HEK293 (cell line): ENCODE measurements at regions not wholly inside any gene's neighbourhood (a gene's known extent, or its start where the extent isn't known, plus 50 kb on each side); places are given as distances from the start of the nearest gene placed in this dataset.

Experiments
- CTCF ChIA-PET: fragments of 350-600 bp; formaldehyde crosslinking; extraction: SDS; loops from one replicate; lab custom pipeline; 2021; ENCODE audit warnings: antibody characterized with exemption; lab: Yijun Ruan, JAX
- POLR2A ChIA-PET: fragments of 300-600 bp; formaldehyde crosslinking; extraction: SDS; loops from one replicate; lab custom pipeline; 2020; ENCODE audit warnings: antibody characterized with exemption, inconsistent platforms; lab: Yijun Ruan, JAX
- H3K27ac ChIP-seq: fragments of 200-500 bp; sonication (Bioruptor generic); 2 replicates; pipeline ENCODE4 v1.5.1; 2014; ENCODE audit warnings: low read depth, low read length, control low read depth, inconsistent platforms; ENCODE audit errors: extremely low read depth
- H3K36me3 ChIP-seq, 2 experiments: fragments of 200-500 bp in 1 of 2; sonication (Bioruptor generic) in 1 of 2; 1 replicate in 1 of 2; 2 replicates in 1 of 2; pipeline ENCODE4 v1.5.1; 2014 to 2017; ENCODE audit warnings: inconsistent platforms in 2 of 2, low read length in 2 of 2; ENCODE audit not compliant: control insufficient read depth in 2 of 2, insufficient read depth in 1 of 2
- H3K4me1 ChIP-seq: fragments of 200-500 bp; sonication (Bioruptor generic); 2 replicates; pipeline ENCODE4 v1.5.1; 2014; ENCODE audit warnings: mild to moderate bottlenecking, low read length, inconsistent platforms; ENCODE audit not compliant: control insufficient read depth, insufficient read depth
- H3K4me3 ChIP-seq: 2 replicates; pipeline ENCODE4 v1.5.1; 2011; ENCODE audit warnings: low read depth, mild to moderate bottlenecking, control low read depth, low read length, moderate library complexity
- H3K9me3 ChIP-seq: fragments of 200-500 bp; sonication (Bioruptor generic); 2 replicates; pipeline ENCODE4 v1.5.1; 2014; ENCODE audit warnings: low read depth, low read length, inconsistent platforms; ENCODE audit not compliant: control insufficient read depth, insufficient read depth
- GLIS1 ChIP-seq: fragments of 450-650 bp; formaldehyde crosslinking; IDR thresholded peaks from 2 replicates; pipeline ENCODE4 v1.5.1; 2016; ENCODE audit warnings: missing biosample characterization, missing genetic modification characterization
- KLF10 ChIP-seq: fragments of 450-650 bp; IDR thresholded peaks from 2 replicates; pipeline ENCODE4 v1.5.1; 2018; ENCODE audit warnings: missing biosample characterization, mild to moderate bottlenecking, missing genetic modification characterization
- MZF1 ChIP-seq: fragments of 450-650 bp; formaldehyde crosslinking; IDR thresholded peaks from 2 replicates; pipeline ENCODE4 v1.5.1; 2017; ENCODE audit warnings: missing biosample characterization, missing genetic modification characterization, borderline replicate concordance
- OVOL3 ChIP-seq: fragments of 450-650 bp; formaldehyde crosslinking; IDR thresholded peaks from 2 replicates; pipeline ENCODE4 v1.5.1; 2016; ENCODE audit warnings: missing biosample characterization, missing genetic modification characterization
- RBAK ChIP-seq: fragments of 450-650 bp; formaldehyde crosslinking; IDR thresholded peaks from 2 replicates; pipeline ENCODE4 v1.5.1; 2016; ENCODE audit warnings: missing biosample characterization, missing genetic modification characterization
- REPIN1 ChIP-seq: fragments of 450-650 bp; formaldehyde crosslinking; IDR thresholded peaks from 2 replicates; pipeline ENCODE4 v1.5.1; 2017; ENCODE audit warnings: missing biosample characterization, missing genetic modification characterization, low read depth
- ZFP3 ChIP-seq: fragments of 450-650 bp; formaldehyde crosslinking; IDR thresholded peaks from 2 replicates; pipeline ENCODE4 v1.5.1; 2016; ENCODE audit warnings: low read depth, missing biosample characterization, missing genetic modification characterization
- ZNF112 ChIP-seq: fragments of 450-650 bp; formaldehyde crosslinking; IDR thresholded peaks from 2 replicates; pipeline ENCODE4 v1.5.0; 2017; ENCODE audit warnings: missing biosample characterization, missing genetic modification characterization
- ZNF114 ChIP-seq: fragments of 450-650 bp; formaldehyde crosslinking; IDR thresholded peaks from 2 replicates; pipeline ENCODE4 v1.5.0; 2017; ENCODE audit warnings: missing biosample characterization, missing genetic modification characterization
- ZNF138 ChIP-seq: fragments of 450-650 bp; formaldehyde crosslinking; IDR thresholded peaks from 2 replicates; pipeline ENCODE4 v1.5.1; 2016; ENCODE audit warnings: missing biosample characterization, missing genetic modification characterization, borderline replicate concordance
- ZNF175 ChIP-seq: fragments of 450-650 bp; formaldehyde crosslinking; IDR thresholded peaks from 2 replicates; pipeline ENCODE4 v1.5.1; 2016; ENCODE audit warnings: missing biosample characterization, missing genetic modification characterization
- ZNF184 ChIP-seq: fragments of 450-650 bp; IDR thresholded peaks from 2 replicates; pipeline ENCODE4 v1.5.1; 2018; ENCODE audit warnings: missing biosample characterization, mild to moderate bottlenecking, missing genetic modification characterization
- ZNF248 ChIP-seq: fragments of 450-650 bp; formaldehyde crosslinking; IDR thresholded peaks from 2 replicates; pipeline ENCODE4 v1.5.1; 2017; ENCODE audit warnings: missing biosample characterization, missing genetic modification characterization
- ZNF366 ChIP-seq: fragments of 450-650 bp; formaldehyde crosslinking; conservative IDR thresholded peaks from 2 replicates; pipeline ENCODE4 v1.5.1; 2016; ENCODE audit warnings: missing biosample characterization, missing genetic modification characterization
- ZNF391 ChIP-seq: fragments of 450-650 bp; formaldehyde crosslinking; IDR thresholded peaks from 2 replicates; pipeline ENCODE4 v1.5.1; 2016; ENCODE audit warnings: low read depth, missing biosample characterization, missing genetic modification characterization, borderline replicate concordance
- ZNF514 ChIP-seq: fragments of 450-650 bp; formaldehyde crosslinking; IDR thresholded peaks from 2 replicates; pipeline ENCODE4 v1.5.1; 2016; ENCODE audit warnings: missing biosample characterization, missing genetic modification characterization
- ZNF521 ChIP-seq: fragments of 450-650 bp; formaldehyde crosslinking; IDR thresholded peaks from 2 replicates; pipeline ENCODE4 v1.5.1; 2017; ENCODE audit warnings: missing biosample characterization, mild to moderate bottlenecking, missing genetic modification characterization
- ZSCAN23 ChIP-seq: fragments of 450-650 bp; formaldehyde crosslinking; IDR thresholded peaks from 2 replicates; pipeline ENCODE4 v1.5.1; 2016; ENCODE audit warnings: missing biosample characterization, missing genetic modification characterization
- TF ChIP-seq, protein P1 (sequence below): fragments of 450-650 bp; formaldehyde crosslinking; IDR thresholded peaks from 2 replicates; pipeline ENCODE4 v1.5.1; 2016; ENCODE audit warnings: missing biosample characterization, missing genetic modification characterization
- TF ChIP-seq, protein P2 (sequence below): fragments of 450-650 bp; formaldehyde crosslinking; IDR thresholded peaks from 2 replicates; pipeline ENCODE4 v1.5.1; 2017; ENCODE audit warnings: missing biosample characterization, missing genetic modification characterization
- TF ChIP-seq, protein P3 (sequence below): fragments of 450-650 bp; formaldehyde crosslinking; IDR thresholded peaks from 2 replicates; pipeline ENCODE4 v1.5.1; 2016; ENCODE audit warnings: missing biosample characterization, missing genetic modification characterization
- TF ChIP-seq, protein P4 (sequence below): fragments of 450-650 bp; formaldehyde crosslinking; IDR thresholded peaks from 2 replicates; pipeline ENCODE4 v1.5.1; 2016; ENCODE audit warnings: missing biosample characterization, missing genetic modification characterization
- TF ChIP-seq, protein P5 (sequence below): fragments of 450-650 bp; formaldehyde crosslinking; IDR thresholded peaks from 2 replicates; pipeline ENCODE4 v1.5.1; 2016; ENCODE audit warnings: missing biosample characterization, missing genetic modification characterization, low read depth

DNA sequence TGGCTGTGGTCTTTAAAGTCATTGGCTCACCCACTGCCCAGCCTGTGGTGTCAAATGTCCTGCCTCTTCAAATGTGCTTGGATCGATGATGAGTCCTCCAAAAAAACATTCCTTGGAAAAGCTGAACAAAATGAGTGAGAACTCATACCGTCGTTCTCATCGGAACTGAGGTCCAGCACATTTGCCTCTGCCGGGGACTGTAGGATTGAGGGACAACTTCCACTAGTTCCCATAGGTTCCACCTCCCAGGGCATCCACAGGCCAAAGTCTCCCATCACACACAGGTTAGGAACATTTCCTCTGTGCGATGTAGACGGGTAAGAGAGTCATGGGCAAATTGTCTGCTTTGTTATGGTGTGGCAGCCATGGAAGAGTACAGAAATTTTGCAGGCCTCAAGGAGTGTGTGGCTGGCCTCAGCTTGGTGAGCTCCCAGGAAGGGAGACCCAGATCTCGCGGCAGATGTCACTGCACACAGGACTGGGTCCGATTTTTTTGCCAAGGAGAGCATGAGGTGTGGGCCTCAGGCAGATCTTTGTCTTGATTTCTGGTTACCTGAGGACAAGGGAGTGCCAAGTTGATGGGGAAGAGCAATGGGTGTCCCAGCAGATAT lies 115.7 kb downstream of the SNRPN start:
- Histone ChIP-seq H3K9me3 (no peaks in the 10 kb centered on the region; the same call in 1 of the 2 replicates), H3K4me3 (no peak overlapping the region), H3K27ac (no peak overlapping the region), H3K36me3 (no peaks in the 10 kb centered on the region), H3K4me1 (no peaks in the 10 kb centered on the region)
- TF ChIP-seq ZNF114 (no peak), ZNF248 (tag by site-specific recombination) (no peak), ZNF391 (tag by site-specific recombination) (no peak), REPIN1 (no peak), RBAK (tag by site-specific recombination) (no peak), ZSCAN23 (tag by site-specific recombination) (no peak), ZNF521 (tag by site-specific recombination) (no peak), ZNF138 (tag by site-specific recombination) (no peak)
- TF ChIP-seq, protein P1, sequence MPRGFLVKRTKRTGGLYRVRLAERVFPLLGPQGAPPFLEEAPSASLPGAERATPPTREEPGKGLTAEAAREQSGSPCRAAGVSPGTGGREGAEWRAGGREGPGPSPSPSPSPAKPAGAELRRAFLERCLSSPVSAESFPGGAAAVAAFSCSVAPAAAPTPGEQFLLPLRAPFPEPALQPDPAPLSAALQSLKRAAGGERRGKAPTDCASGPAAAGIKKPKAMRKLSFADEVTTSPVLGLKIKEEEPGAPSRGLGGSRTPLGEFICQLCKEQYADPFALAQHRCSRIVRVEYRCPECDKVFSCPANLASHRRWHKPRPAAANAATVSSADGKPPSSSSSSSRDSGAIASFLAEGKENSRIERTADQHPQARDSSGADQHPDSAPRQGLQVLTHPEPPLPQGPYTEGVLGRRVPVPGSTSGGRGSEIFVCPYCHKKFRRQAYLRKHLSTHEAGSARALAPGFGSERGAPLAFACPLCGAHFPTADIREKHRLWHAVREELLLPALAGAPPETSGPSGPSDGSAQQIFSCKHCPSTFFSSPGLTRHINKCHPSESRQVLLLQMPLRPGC (tag by site-specific recombination) = no peak
- ChIA-PET CTCF (no interaction called here), POLR2A (no interaction called here)

DNA sequence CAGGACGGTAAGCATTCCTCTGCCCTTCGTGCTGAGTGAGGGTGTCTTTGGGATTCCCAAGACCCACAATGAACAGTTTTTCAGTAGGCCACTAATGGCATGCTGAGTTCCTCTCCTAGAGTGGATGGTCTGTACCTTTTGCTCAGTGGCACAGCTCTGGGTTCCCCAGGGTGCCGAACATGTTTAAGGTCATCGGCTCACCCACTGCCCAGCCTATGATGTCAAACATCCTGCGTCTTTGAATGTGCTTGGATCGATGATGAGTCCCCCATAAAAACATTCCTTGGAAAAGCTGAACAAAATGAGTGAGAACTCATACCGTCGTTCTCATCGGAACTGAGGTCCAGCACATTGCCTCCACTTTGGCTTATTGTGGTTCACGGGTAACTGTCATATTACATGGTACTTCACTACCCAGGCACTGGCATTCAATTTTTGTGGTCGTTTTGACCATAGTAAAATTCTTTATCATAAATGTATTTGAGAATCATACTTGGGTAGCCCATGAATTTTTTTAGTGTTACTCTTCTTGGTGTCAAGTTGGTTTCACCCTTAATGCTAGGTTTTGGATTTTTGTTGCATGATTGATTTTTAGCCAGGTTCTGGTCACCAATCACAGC lies 118.2 kb downstream of the SNRPN start:
- CTCF ChIA-PET = no interaction called here
- Histone ChIP-seq H3K36me3 (no peaks in the 10 kb centered on the region), H3K9me3 (no peaks in the 10 kb centered on the region; the same call in 1 of the 2 replicates)
- TF ChIP-seq, protein P2, sequence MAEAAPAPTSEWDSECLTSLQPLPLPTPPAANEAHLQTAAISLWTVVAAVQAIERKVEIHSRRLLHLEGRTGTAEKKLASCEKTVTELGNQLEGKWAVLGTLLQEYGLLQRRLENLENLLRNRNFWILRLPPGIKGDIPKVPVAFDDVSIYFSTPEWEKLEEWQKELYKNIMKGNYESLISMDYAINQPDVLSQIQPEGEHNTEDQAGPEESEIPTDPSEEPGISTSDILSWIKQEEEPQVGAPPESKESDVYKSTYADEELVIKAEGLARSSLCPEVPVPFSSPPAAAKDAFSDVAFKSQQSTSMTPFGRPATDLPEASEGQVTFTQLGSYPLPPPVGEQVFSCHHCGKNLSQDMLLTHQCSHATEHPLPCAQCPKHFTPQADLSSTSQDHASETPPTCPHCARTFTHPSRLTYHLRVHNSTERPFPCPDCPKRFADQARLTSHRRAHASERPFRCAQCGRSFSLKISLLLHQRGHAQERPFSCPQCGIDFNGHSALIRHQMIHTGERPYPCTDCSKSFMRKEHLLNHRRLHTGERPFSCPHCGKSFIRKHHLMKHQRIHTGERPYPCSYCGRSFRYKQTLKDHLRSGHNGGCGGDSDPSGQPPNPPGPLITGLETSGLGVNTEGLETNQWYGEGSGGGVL = no peak
- TF ChIP-seq, protein P3, sequence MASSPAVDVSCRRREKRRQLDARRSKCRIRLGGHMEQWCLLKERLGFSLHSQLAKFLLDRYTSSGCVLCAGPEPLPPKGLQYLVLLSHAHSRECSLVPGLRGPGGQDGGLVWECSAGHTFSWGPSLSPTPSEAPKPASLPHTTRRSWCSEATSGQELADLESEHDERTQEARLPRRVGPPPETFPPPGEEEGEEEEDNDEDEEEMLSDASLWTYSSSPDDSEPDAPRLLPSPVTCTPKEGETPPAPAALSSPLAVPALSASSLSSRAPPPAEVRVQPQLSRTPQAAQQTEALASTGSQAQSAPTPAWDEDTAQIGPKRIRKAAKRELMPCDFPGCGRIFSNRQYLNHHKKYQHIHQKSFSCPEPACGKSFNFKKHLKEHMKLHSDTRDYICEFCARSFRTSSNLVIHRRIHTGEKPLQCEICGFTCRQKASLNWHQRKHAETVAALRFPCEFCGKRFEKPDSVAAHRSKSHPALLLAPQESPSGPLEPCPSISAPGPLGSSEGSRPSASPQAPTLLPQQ = no peak
- no peak for TF ChIP-seq ZNF514 (tag by site-specific recombination)
- TF ChIP-seq, protein P1 (tag by site-specific recombination) = no peak
- TF ChIP-seq ZNF184 (tag by site-specific recombination) = no peak
- no peak for TF ChIP-seq KLF10 (tag by site-specific recombination)
- TF ChIP-seq, protein P4, sequence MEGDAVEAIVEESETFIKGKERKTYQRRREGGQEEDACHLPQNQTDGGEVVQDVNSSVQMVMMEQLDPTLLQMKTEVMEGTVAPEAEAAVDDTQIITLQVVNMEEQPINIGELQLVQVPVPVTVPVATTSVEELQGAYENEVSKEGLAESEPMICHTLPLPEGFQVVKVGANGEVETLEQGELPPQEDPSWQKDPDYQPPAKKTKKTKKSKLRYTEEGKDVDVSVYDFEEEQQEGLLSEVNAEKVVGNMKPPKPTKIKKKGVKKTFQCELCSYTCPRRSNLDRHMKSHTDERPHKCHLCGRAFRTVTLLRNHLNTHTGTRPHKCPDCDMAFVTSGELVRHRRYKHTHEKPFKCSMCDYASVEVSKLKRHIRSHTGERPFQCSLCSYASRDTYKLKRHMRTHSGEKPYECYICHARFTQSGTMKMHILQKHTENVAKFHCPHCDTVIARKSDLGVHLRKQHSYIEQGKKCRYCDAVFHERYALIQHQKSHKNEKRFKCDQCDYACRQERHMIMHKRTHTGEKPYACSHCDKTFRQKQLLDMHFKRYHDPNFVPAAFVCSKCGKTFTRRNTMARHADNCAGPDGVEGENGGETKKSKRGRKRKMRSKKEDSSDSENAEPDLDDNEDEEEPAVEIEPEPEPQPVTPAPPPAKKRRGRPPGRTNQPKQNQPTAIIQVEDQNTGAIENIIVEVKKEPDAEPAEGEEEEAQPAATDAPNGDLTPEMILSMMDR = no peak
- TF ChIP-seq ZNF366 (tag by site-specific recombination) = no peak
- no peak for TF ChIP-seq ZNF138 (tag by site-specific recombination)
- no peak for TF ChIP-seq ZNF112 (tag by site-specific recombination)
- TF ChIP-seq OVOL3 (tag by site-specific recombination) = no peak
- no peak for TF ChIP-seq ZFP3 (tag by site-specific recombination)
- TF ChIP-seq, protein P5, sequence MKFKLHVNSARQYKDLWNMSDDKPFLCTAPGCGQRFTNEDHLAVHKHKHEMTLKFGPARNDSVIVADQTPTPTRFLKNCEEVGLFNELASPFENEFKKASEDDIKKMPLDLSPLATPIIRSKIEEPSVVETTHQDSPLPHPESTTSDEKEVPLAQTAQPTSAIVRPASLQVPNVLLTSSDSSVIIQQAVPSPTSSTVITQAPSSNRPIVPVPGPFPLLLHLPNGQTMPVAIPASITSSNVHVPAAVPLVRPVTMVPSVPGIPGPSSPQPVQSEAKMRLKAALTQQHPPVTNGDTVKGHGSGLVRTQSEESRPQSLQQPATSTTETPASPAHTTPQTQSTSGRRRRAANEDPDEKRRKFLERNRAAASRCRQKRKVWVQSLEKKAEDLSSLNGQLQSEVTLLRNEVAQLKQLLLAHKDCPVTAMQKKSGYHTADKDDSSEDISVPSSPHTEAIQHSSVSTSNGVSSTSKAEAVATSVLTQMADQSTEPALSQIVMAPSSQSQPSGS (tag by site-specific recombination) = no peak
- no peak for TF ChIP-seq ZNF175 (tag by site-specific recombination)
- TF ChIP-seq MZF1 = no peak
- TF ChIP-seq GLIS1 (tag by site-specific recombination) = no peak

More for the DNA sequence above, 118.2 kb downstream of the SNRPN start:
- POLR2A ChIA-PET = no interaction called here
- H3K27ac ChIP-seq = no peak overlapping the region
- H3K4me3 ChIP-seq = no peak overlapping the region
- H3K4me1 ChIP-seq = no peaks in the 10 kb centered on the region
